Stimulated activated CD8-positive, alpha-beta memory T cell treated with anti-CD3 and anti-CD28 coated beads, Interleukin-4, amount 100 ng/mL, for 4 hours (primary cell): ENCODE measurements at regions not wholly inside any gene's neighbourhood (a gene's known extent, or its start where the extent isn't known, plus 50 kb on each side); places are given as distances from the start of the nearest gene placed in this dataset.

Source experiments
- DNase-seq, 2 donors: peaks; one replicate each; pipeline ENCODE4 v3.0.0-alpha.2; 2020; ENCODE audit warnings: low read depth in 2 of 2, low spot score in 1 of 2

DNA sequence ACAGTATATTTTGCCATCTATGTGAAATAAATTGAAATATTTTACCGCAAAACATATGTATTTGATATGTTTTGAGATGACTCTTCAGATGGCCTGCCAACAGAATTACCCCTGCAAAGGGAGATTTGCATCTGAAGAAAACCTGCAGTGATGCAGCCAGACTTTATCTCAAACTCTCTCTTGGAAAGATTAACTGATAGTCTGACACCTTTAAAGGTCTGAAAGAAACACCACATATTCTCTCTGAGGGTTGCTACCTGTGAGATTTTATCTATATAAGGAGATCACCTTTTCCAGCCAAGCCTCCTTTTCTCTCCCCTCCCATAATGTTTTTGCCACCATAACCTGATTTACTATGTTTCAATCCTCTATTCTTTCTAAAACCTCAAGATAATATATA, 1106.3 kb upstream of the IGFBP7 start:
- no peak for DNase-seq

DNA sequence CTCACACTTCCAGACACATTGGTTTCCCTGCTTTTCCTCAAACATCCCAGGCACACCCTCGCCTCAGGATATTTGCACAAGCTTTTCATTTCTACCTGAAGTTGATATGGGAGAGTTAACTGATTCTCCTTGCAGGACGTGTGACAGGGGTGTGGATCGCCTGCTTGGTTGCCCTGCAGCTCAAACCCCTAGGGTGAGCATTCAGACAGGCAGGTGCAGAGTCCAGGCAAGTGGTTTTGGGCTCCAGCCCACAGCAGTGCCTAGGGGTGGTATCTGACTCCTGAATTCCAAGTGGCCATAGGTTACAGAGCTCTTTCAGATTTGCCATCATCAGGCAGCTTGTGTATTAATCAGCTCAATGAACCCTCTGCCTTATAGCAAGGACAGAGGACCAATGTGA, 1104.2 kb upstream of the IGFBP7 start:
- no peak for DNase-seq

DNA sequence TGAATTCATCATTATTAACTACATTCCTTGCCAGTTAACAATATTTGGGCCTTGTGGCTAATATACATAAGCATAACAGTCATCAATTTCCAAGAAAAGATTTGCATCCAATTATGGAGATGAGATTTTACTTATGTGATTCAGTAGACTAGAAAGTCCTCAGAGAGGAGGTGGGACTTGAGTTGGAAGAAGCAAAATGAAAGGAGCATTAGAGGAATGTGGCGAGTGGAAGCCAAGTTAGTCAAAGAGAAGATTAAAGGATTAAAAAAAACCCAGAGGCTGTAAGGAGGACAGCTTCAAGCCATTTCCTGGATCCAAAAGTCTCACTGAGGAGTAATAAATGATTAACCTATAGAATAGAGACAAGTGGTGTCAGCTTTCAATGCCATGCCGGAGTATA, 1099.4 kb upstream of the IGFBP7 start:
- no peak for DNase-seq

DNA sequence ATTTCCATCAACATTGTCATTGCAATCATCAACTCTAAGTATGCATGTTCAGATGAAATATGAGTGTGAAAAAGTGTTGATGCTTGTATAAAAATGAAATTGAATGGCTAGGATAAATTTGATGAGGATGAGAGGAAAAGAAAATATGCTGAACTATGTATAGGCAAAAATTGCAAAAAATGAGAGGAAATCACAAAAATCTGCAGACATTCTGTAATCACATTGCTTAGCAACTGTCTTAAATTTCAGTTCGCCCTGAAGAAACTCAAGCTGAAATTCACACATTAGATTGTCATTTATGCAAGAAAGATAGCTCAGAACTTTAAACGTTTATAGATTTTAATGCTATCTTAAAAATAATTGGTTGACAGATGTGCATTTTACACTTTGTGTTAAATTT, 1098.8 kb upstream of the IGFBP7 start:
- DNase-seq = no peak

DNA sequence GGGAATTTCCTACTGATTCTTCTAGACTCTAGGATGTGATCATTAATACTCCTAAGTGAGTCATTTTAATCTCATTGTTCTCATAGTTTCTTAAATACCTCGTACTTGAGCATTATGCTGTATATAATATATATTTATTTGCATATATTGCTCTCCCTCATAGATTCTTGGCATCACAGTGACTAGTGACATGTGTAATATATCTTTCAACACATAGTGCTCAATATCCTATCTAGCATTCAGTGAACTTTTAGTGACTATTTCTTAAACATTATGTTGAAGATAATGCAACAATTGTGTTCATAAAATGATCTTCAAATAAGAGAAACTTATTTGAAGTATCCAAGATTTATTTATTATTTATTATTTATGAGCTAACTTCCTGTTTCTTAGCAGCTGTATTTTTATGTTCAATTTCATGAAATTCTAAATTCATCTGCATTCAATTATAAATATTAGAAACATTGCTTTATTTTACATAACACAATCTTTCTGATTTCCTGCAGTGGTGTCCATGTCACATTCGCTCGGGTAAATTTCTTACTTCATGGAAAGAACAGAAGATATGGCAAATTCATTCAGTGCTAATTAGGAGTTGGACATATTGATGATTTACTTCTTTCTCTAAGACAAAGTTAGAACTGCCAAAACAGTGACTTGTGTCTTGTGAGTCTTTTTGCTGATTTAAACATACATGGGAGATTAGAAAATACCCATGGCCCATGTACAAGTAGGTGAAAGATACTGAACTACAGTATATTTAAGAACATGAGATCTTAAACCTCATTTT, 1095.5 kb upstream of the IGFBP7 start:
- DNase-seq = no peak

DNA sequence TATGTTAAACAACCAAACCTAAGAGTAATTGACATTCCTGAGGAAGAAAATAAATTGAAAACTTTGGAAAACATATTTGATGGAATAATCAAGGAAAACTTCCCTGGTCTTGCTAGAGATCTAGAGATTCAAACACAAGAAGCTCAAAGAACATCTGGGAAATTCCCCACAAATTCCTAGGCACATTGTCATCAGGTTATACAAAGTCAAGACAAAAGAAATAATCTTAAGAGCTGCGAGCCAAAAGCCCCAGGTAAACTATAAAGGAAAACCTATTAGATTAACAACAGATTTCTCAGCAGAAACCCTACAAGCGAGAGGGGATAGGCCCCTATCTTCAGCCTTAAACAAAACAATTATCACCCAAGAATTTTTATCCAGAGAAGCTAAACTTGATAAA, 1082.0 kb upstream of the IGFBP7 start:
- DNase-seq = no peak

DNA sequence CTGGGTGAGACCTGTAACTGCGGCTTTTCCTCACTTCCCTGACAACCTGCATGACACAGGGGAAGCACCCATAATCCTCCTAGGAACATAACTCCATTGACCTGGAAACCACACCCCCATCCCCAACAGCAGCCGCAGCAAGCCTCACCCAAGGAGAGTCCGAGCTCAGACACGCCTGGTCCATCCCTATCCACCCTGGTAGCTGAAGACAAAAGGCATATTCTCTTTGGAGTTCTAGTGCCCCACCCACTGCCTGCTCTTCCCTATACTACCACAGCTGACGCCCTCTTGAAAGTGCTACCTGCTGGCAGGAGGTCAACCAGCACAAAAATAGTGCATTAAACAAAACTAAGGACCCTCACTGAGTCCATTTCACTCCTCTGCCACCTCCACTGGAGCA, 1080.9 kb upstream of the IGFBP7 start:
- DNase-seq = no peak

DNA sequence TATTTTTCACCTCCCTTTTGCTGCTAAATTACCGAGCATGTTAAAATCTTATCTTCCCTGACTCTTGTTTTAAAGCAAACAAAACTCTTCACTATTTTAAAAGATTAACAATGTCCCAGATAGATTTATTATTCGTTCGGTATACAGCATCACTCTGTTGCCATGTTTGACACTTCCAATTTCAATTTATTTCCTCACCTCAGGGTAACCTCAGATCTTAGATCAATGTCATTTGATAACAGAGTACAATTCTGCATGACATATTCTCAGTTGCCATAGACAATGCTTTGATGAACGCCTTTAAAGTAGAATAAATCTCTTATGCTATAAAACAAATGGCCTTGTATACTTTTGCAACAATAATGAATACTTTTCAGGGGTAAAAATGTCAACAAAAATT, 1078.1 kb upstream of the IGFBP7 start:
- no peak for DNase-seq

DNA sequence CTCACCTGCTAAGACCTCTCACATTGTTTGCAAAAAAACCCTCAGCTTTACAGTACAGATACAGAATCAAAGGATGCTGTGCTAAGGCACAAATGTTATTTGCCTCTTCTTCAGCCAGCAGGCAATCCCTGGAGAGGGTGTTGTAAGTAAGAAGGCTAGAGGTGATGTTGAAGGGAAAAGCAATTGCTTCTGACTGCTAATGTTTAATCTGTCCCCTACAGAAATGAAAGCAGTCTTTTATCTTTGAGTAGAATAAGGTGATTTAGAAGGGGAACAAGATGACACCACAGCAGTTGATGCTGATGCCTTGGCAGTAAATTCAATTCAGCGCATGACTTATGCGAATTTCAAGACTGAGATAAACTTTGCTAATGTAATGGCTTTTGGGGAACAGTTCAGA, 1064.8 kb upstream of the IGFBP7 start:
- DNase-seq = no peak

DNA sequence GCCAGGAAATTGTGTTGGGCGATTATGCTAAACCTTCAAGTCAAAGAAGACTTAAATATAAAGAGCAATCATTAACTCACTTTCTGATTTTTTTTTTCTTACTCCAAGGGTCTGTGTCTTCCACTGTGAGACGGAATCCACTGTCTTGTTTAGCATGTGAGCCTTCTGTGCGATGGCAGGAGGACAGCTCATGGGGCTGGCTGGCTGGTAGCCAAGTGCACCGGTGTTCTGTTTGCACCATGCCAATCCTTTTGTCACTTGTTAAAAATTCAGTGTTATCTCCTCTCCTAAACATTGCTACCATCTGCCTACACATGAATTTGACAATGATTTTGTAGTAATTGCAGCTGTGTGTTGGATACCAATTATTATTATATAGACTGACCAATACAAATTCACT, 1056.3 kb upstream of the IGFBP7 start:
- DNase-seq = no peak

DNA sequence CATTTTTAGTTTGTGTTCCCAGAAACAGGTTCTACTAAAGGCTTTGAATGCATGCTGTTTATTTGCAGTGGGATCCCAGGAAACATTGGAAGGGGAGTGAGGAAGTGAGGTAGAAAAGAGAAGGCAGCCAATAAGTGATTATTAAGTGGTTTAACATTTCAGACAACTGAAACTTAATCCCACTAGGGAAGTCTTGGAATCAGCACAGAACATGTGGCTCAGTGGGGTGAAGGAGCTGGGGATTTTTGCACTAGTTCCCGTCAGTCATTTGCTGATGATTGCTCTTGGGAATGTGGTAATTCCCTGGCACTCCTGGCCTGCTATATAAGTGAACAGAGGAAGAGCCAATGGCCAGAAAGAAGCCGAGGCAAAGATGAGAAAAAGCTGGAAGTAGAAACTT, 1053.0 kb upstream of the IGFBP7 start:
- no peak for DNase-seq

DNA sequence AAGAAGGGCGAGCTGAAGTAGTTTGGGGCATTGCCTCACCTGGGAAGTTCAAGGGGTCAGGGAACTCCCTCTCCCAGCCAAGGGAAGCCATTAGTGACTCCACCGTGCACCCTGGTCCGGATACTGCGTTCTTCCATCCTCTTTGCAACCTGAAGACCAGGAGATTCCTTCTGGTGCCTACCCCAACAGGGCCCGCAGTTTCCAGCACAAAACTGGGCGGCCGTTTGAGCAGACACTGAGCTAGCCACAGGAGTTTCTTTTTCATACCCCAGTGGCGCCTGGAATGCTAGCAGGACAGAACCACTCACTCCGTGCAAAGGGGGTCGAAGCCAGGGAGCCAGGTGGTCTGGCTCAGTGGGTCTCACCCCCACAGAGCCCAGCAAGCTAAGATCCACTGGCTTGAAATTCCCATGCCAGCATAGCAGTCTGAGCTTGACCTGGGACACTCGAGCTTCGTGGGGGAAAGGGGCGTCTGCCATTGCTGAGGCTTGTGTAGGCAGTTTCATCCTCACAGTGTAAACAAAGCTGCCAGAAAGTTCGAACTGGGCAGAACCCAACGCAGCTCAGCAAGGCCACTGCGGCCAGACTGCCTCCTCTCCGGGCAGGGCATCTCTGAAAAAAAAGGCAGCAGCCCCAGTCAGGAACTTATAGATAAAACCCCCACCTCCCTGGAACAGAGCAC, 1039.4 kb upstream of the IGFBP7 start:
- no peak for DNase-seq

DNA sequence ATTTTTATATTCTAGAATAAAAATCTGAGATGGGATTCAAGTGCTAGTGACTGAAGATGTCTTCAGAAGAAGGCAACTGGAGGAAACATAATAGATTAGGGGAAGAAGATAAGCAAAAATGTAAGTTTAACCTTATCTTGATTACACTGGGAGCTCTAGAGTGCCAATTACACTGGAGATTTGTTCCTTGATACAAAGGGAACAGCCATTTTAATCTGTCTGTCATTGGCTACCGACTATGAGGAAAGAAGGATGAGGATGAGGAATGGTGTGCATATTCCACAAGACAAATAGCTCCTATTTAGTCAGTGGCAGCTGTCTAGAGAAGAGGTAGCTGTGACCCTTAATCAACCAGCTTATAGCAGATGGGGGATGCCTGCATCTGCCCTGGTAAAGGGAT, 1034.5 kb upstream of the IGFBP7 start:
- no peak for DNase-seq

DNA sequence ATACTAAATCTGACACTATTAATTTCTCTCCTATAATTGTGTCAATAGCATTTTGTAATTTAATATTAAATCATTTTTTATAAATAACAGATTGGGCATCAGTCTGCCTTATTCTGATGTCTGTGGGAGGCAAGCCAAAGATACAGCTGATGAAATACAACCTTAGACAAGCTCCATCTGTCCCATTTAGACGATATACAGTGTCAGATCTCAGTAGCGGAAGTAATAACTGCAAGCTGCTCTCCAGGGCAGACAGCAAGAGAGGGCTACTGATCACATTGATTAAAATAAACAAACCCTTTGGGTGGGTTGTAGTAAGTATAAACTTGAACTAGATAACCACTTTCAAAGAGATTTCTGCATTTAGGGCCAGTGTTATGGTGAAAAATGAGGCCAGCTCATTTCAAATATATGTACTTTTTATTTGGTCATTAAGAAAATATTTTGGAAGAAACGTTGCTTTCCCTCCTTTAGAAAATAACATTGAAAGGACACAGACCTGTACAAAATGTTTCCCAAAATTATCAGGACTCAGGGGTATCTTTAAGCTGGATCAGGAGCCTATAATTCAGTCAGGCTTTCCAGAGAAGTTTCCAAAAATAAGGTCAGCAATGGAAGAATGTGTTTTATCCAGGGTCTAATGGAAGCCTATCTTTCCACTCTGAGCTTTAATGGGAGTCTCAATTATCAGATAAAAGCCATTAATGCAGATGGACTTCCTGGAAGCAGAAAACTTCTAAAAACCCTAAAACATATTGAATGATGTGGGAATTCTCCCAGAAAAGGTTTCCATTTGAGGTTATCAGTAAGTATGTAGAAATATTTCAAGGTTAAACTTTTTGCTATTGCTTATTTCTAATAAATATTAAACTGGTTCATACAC, 1028.8 kb upstream of the IGFBP7 start:
- DNase-seq = no peak

DNA sequence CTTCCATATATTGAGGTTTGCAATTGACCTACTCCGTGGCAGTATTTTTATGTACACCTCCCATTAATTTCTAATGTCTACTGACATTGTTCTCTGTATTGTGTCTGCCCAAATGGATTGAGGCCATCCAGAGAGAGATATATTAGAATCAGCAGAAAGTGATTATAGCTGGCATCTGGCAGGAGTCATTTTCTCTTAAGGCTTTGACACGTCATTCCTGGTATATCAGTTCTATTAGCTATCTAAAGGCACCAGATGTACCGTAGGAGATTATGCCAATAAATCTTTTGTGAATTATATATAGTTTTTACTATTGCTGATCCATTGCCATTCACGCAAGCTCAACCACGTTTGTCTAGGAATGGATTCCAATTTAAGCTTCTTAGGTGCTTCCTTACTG, 1026.4 kb upstream of the IGFBP7 start:
- DNase-seq = no peak

DNA sequence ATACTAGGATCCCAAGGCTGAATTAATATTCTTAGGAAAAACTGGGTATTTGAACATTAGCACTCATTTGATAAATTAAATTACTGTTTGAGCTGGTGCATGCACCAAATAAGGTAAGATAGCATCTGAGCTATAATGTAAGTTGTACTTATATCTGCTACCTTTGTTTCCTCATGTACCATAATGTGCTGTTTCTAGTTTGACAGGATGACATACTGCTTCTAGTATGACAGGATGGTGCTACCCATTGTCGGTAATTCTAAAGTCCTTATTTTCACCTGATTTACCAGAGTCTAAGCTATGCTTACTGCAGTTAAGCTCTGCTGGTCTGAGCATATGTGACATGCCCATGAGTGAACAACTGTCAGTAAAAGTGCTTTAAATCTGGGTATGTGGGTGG, 1017.5 kb upstream of the IGFBP7 start:
- DNase-seq = no peak

DNA sequence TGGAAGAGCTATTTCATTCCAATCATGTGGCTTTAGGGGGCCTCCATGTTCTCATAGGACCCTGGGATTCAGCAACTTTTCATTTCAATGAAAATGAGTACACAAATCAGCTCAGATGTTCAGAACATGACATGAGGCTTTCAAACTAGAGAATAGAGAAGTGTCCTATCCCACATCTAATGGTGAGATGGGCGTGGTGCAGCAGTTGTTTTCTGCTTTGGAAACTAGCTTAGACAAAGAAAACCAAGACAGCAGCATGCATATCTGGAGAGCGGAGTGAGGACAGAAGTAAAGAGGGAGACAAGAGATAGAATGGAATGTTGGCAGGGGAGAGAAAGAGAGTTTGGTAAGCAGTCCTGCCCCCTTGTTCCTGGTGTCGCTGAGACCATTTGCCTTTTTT, 1009.1 kb upstream of the IGFBP7 start:
- DNase-seq = no peak

DNA sequence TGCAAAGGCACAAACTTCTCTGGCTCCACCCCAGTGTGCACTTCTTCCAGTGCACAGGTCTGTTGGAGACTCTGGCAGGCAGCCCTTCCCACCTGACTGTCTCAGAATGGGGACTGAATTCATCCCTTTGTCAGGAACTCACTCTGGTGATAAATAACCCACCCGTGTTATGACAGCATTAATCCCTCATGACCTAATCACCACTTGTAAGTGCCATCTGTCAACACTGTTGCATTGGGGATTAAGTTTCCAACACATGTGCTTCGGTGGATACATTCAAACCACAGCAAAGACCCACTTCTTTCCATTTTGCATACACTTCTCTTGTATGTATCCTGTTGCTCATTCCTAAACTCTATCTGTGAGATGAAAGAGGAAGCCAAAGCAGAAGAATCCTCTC, 1002.9 kb upstream of the IGFBP7 start:
- no peak for DNase-seq

DNA sequence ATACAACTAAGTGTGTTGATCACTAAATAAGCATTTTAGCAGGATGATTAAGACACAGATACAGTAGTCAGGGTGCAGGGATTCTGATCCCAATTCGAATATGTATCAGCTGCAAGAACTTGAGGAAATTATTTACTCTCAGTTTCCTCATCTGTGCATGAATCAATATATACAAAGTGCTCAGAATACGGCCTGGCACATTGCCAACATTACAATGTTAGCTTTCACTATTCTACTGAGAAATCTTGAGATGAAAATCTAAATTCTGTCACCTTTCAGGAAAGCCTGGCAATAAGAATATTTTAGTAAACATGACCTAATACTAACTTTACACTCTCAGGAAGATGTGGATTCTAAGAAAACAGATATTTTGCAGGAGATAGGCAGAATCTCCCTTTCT, 1001.6 kb upstream of the IGFBP7 start:
- no peak for DNase-seq

DNA sequence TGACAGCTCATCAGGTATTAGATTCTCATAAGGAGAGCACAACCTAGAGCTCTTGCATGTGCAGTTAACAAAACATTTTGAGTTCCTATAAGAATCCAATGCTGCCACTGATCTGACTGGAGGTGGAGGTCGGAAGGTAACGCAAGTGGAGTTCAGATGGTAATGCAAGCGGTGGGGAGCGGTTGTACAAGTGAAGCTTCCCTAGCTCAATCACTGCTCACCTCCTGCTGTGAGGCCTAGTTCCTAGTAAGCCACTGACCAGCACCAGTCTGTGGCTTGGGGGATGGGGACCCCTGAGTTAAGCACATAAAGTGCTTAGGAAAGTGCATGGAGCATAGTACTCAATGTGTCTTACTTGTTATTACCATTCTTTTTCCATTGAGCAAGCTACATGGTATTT, 983.2 kb upstream of the IGFBP7 start:
- no peak for DNase-seq

DNA sequence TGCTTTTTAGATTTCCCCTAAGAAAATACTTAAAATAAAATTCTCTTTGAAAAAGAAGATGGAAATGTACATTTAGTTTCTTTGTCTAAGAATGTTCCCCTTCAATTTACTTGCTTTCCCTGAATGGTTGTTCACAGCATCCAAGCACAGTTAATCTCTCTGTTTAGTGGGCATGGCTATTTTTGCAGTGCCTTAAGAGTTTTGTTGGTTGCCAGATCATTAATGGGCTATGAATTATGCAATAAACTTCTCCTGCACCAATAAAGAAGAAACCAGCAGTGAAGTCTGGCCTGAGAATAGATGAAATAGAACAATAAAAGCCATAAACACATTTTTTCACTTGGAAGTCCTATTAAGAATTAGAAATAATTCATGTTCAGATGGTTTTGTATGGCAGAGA, 980.4 kb upstream of the IGFBP7 start:
- DNase-seq = no peak

DNA sequence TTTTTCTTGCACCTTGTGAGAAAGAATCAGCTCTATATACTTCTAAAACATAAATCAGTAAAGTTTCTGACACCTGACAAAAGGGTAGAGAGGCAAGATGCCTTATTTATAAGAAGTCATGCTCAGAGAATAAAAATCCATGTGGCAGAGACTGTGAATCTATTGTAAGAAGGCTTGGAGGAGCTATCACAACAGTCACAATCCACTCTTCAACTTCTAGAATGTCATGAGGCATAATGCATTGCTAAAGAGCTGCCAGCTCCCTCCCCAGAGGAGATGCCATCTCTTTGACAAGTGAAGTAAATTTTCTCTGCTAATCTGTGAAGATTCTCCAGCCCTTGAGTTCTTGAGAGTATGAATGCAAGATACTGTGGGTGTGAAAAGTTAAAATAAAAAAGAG, 971.2 kb upstream of the IGFBP7 start:
- DNase-seq = no peak
